DOHH2 (cell line): ENCODE measurements at regions not wholly inside any gene's neighbourhood (a gene's known extent, or its start where the extent isn't known, plus 50 kb on each side); places are given as distances from the start of the nearest gene placed in this dataset.

ENCODE experiments used
- H3F3A ChIP-seq: fragments of 200-600 bp; sonication (generic), shearing (Covaris generic); 2 replicates; pipeline ENCODE4 v1.6.0; 2016; ENCODE audit warnings: antibody characterized with exemption, mild to moderate bottlenecking; ENCODE audit not compliant: control insufficient read depth, insufficient read depth
- H3K27ac ChIP-seq: fragments of 200-600 bp; sonication (generic); 2 replicates; pipeline ENCODE4 v1.5.1; 2014; ENCODE audit warnings: low read depth, mild to moderate bottlenecking, low read length, moderate library complexity
- H3K27me3 ChIP-seq: fragments of 200-600 bp; sonication (generic); 2 replicates; pipeline ENCODE4 v1.6.1; 2014; ENCODE audit warnings: mild to moderate bottlenecking, low read length, mixed read lengths; ENCODE audit not compliant: control insufficient read depth
- H3K36me3 ChIP-seq: fragments of 200-600 bp; sonication (generic); 2 replicates; pipeline ENCODE4 v1.6.1; 2014; ENCODE audit warnings: mild to moderate bottlenecking, low read length, moderate library complexity, mixed read lengths; ENCODE audit not compliant: control insufficient read depth
- H3K4me1 ChIP-seq: fragments of 200-600 bp; sonication (generic); 2 replicates; pipeline ENCODE4 v1.6.1; 2014; ENCODE audit warnings: mild to moderate bottlenecking, low read length, mixed read lengths; ENCODE audit not compliant: control insufficient read depth
- H3K4me2 ChIP-seq: fragments of 200-600 bp; sonication (generic); 2 replicates; pipeline ENCODE4 v1.6.0; 2014; ENCODE audit warnings: mild to moderate bottlenecking, low read length, moderate library complexity
- H3K4me3 ChIP-seq: fragments of 200-600 bp; sonication (generic); 2 replicates; pipeline ENCODE4 v1.5.1; 2014; ENCODE audit warnings: mild to moderate bottlenecking, low read length, mixed read lengths
- H3K79me2 ChIP-seq: fragments of 200-600 bp; sonication (generic); 2 replicates; pipeline ENCODE4 v1.6.1; 2014; ENCODE audit warnings: mild to moderate bottlenecking, low read length, mixed read lengths; ENCODE audit not compliant: control insufficient read depth
- H3K9me2 ChIP-seq: fragments of 200-600 bp; sonication (generic); replicated peaks from 2 replicates; pipeline ENCODE4 v1.6.1; 2014; ENCODE audit warnings: mild to moderate bottlenecking, low read length, mixed read lengths; ENCODE audit not compliant: control insufficient read depth
- H3K9me3 ChIP-seq: fragments of 200-600 bp; sonication (generic); 2 replicates; pipeline ENCODE4 v1.6.1; 2014; ENCODE audit warnings: antibody characterized with exemption, low read length, mixed read lengths; ENCODE audit not compliant: control insufficient read depth, insufficient read depth
- H4K20me1 ChIP-seq: fragments of 200-600 bp; sonication (generic); 2 replicates; pipeline ENCODE4 v1.6.0; 2014; ENCODE audit warnings: low read depth, mild to moderate bottlenecking, antibody characterized with exemption, low read length, moderate library complexity; ENCODE audit not compliant: control insufficient read depth, insufficient read depth
- EZH2phosphoT487 ChIP-seq: fragments of 200-600 bp; sonication (generic); IDR thresholded peaks from 2 replicates; pipeline ENCODE4 v1.6.1; 2017; ENCODE audit warnings: borderline replicate concordance, mild to moderate bottlenecking, antibody characterized with exemption, low read length, moderate library complexity, mixed read lengths
- TF ChIP-seq, protein P1 (sequence below): fragments of 200-600 bp; sonication (generic); IDR thresholded peaks from one replicate; pipeline ENCODE4 v1.5.1; 2014; ENCODE audit warnings: antibody characterized with exemption, mild to moderate bottlenecking, low read depth, low read length; ENCODE audit not compliant: poor library complexity, severe bottlenecking

DNA sequence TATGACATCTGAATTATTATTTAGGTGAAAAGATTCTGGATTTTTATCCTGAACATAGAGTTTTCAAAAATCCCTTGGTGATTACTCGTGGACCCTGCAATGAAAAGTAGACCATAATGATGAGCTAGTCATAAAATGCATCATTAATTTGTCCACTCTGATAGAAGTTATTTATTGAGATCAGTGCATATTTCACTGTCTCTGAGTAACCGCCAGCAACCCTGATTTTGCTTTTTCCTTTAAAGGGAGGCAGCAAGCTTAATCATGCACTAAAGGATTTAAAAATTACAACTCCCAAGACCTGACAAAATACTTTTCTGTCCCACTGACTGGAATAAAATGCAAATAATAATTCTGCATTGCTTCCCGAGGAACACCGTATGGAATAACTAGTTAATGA, 259.6 kb upstream of the DPPA4 start:
- no peaks in the 10 kb centered on the region for H3K9me3 ChIP-seq
- H4K20me1 ChIP-seq, result no peaks in the 10 kb centered on the region
- H3K36me3 ChIP-seq, result no peaks in the 10 kb centered on the region
- H3K4me2 ChIP-seq, result no peak overlapping the region
- H3K9me2 ChIP-seq, result no peaks in the 10 kb centered on the region
- H3K4me3 ChIP-seq, result no peak overlapping the region
- H3K4me1 ChIP-seq, result no peaks in the 10 kb centered on the region
- TF ChIP-seq EZH2phosphoT487, result no peak
- TF ChIP-seq, protein P1, sequence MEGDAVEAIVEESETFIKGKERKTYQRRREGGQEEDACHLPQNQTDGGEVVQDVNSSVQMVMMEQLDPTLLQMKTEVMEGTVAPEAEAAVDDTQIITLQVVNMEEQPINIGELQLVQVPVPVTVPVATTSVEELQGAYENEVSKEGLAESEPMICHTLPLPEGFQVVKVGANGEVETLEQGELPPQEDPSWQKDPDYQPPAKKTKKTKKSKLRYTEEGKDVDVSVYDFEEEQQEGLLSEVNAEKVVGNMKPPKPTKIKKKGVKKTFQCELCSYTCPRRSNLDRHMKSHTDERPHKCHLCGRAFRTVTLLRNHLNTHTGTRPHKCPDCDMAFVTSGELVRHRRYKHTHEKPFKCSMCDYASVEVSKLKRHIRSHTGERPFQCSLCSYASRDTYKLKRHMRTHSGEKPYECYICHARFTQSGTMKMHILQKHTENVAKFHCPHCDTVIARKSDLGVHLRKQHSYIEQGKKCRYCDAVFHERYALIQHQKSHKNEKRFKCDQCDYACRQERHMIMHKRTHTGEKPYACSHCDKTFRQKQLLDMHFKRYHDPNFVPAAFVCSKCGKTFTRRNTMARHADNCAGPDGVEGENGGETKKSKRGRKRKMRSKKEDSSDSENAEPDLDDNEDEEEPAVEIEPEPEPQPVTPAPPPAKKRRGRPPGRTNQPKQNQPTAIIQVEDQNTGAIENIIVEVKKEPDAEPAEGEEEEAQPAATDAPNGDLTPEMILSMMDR, result no peak
- H3K79me2 ChIP-seq, result no peaks in the 10 kb centered on the region
- no peaks in the 10 kb centered on the region for H3F3A ChIP-seq
- no peak overlapping the region for H3K27ac ChIP-seq
- H3K27me3 ChIP-seq, result no peaks in the 10 kb centered on the region

DNA sequence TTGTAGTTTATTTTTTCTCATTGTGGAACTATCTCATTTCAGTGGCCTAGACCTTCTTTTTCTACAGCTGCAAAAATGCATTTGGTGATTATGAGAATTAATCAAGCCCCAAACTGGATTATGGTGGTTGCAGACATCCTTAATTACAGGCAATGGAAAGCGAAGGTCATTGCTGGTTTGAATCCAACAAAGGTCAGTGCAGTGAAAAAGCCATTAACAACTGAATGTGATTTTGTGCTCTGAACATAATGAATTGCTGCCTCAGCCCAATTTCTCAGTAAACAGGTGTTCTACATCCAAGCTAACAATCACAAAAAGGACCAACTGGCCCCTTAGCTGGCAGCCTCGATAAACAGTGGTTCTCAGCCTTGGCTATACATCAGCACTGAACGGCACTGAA, 260.1 kb upstream of the DPPA4 start:
- Histone ChIP-seq H3K4me1 (no peaks in the 10 kb centered on the region), H3K9me2 (no peaks in the 10 kb centered on the region), H3K9me3 (no peaks in the 10 kb centered on the region), H3K4me2 (no peak overlapping the region), H3F3A (no peaks in the 10 kb centered on the region), H3K27me3 (no peaks in the 10 kb centered on the region), H3K4me3 (no peak overlapping the region), H4K20me1 (no peaks in the 10 kb centered on the region), H3K36me3 (no peaks in the 10 kb centered on the region), H3K27ac (no peak overlapping the region), H3K79me2 (no peaks in the 10 kb centered on the region)
- TF ChIP-seq, protein P1, result no peak
- TF ChIP-seq EZH2phosphoT487, result no peak

DNA sequence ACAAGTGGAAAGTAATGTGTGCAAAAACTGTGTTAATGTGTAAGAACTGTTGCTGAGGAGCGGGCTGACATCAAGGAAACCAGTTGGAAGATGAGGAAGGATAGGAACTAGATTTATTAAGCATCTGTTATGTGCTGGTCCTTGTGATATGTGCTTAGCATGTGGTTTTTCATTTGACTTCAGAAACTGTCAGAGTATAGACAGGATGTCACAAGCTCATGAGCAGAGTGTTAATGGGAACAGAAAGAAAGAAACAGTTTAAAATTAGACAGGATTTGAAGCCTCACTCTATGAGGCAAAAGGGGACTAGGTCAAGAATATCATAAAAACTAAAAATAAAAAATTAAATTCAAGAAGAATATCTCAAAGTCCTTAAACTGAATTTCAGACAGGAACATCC, 270.6 kb upstream of the DPPA4 start:
- no peak overlapping the region for H3K4me2 ChIP-seq
- no peaks in the 10 kb centered on the region for H3K4me1 ChIP-seq
- H3K79me2 ChIP-seq, result no peaks in the 10 kb centered on the region
- H3K9me2 ChIP-seq, result no peaks in the 10 kb centered on the region
- no peaks in the 10 kb centered on the region for H3K27me3 ChIP-seq
- no peaks in the 10 kb centered on the region; the same call in 1 of the 2 replicates for H3K9me3 ChIP-seq
- H3K4me3 ChIP-seq, result no peak overlapping the region
- no peaks in the 10 kb centered on the region for H4K20me1 ChIP-seq
- H3F3A ChIP-seq, result no peaks in the 10 kb centered on the region
- H3K36me3 ChIP-seq, result no peaks in the 10 kb centered on the region
- H3K27ac ChIP-seq, result no peak overlapping the region
- no peak for TF ChIP-seq EZH2phosphoT487
- TF ChIP-seq, protein P1, result no peak

DNA sequence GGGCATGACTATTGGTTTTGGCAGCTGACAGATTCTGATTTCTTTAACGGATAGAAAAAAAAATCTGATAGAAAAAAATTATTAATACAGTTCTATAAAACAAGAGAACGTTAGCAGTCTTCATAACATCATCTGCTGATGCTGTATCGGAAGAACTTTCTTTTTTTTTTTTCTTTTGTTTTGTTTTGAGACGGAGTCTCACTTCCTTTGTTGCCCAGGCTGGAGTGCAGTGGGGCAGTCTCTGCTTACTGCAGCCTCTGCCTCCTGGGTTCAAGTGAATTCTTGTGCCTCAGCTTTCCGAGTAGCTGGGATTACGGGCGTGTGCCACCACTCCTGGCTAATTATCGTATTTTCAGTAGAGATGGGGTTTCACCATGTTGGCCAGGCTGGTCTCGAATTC, 271.2 kb upstream of the DPPA4 start:
- no peaks in the 10 kb centered on the region for H3K36me3 ChIP-seq
- no peaks in the 10 kb centered on the region for H3K79me2 ChIP-seq
- H3K4me1 ChIP-seq, result no peaks in the 10 kb centered on the region
- TF ChIP-seq, protein P1, result no peak
- TF ChIP-seq EZH2phosphoT487, result no peak
- H3K4me2 ChIP-seq, result no peak overlapping the region
- H3K9me2 ChIP-seq, result no peaks in the 10 kb centered on the region
- H3K9me3 ChIP-seq, result no peaks in the 10 kb centered on the region; the same call in 1 of the 2 replicates
- no peak overlapping the region for H3K27ac ChIP-seq
- H3K27me3 ChIP-seq, result no peaks in the 10 kb centered on the region
- no peak overlapping the region for H3K4me3 ChIP-seq
- no peaks in the 10 kb centered on the region for H3F3A ChIP-seq
- H4K20me1 ChIP-seq, result no peaks in the 10 kb centered on the region
